Naive B cell (primary cell): ENCODE measurements at regions not wholly inside any gene's neighbourhood (a gene's known extent, or its start where the extent isn't known, plus 50 kb on each side); places are given as distances from the start of the nearest gene placed in this dataset.
A peak's percentile ranks its signal among the peaks of the same experiment; 100 is the strongest.
"Not testable (repeated sequence)": the region's sequence is repeated elsewhere in the genome, so short reads cannot be mapped to it uniquely, and the experiment has no call there.

Experiments
- ATAC-seq, 2 donors: fragments of 150-1000 bp; cut with Tn5 transposase; 2 replicates each; pipeline ENCODE4 v1.10.0; 2021; ENCODE audit warnings: low read depth in 2 of 2, mild to moderate bottlenecking in 2 of 2, moderate library complexity in 2 of 2
- DNase-seq: peaks from one replicate; pipeline ENCODE4 v3.0.0; 2022
- H3K27ac Mint-ChIP-seq, 6 donors: one replicate each; pipeline ENCODE4 v1.8.0; 2020 to 2022; ENCODE audit warnings: mild to moderate bottlenecking in 6 of 6, mixed read lengths in 6 of 6, moderate library complexity in 5 of 6, inconsistent platforms in 2 of 6
- H3K27me3 Mint-ChIP-seq, 3 donors: one replicate each; pipeline ENCODE4 v1.8.0; 2021 to 2022; ENCODE audit warnings: mixed read lengths in 3 of 3, mild to moderate bottlenecking in 1 of 3
- H3K36me3 Mint-ChIP-seq, 2 donors: one replicate each; pipeline ENCODE4 v1.8.0; 2020 to 2022; ENCODE audit warnings: mixed read lengths in 2 of 2, inconsistent platforms in 1 of 2, mild to moderate bottlenecking in 1 of 2
- H3K4me1 Mint-ChIP-seq, 3 donors: one replicate each; pipeline ENCODE4 v1.8.0; 2020 to 2022; ENCODE audit warnings: mixed read lengths in 3 of 3, inconsistent platforms in 1 of 3, mild to moderate bottlenecking in 1 of 3, moderate library complexity in 1 of 3
- H3K4me3 Mint-ChIP-seq, 8 donors: one replicate each; pipeline ENCODE4 v1.8.0; 2020 to 2022; ENCODE audit warnings: mild to moderate bottlenecking in 8 of 8, mixed read lengths in 8 of 8, moderate library complexity in 8 of 8, inconsistent platforms in 2 of 8
- H3K9me3 Mint-ChIP-seq, 7 donors: one replicate each; pipeline ENCODE4 v1.8.0; 2020 to 2022; ENCODE audit warnings: mixed read lengths in 7 of 7, mild to moderate bottlenecking in 5 of 7, inconsistent platforms in 2 of 7, moderate library complexity in 1 of 7

DNA sequence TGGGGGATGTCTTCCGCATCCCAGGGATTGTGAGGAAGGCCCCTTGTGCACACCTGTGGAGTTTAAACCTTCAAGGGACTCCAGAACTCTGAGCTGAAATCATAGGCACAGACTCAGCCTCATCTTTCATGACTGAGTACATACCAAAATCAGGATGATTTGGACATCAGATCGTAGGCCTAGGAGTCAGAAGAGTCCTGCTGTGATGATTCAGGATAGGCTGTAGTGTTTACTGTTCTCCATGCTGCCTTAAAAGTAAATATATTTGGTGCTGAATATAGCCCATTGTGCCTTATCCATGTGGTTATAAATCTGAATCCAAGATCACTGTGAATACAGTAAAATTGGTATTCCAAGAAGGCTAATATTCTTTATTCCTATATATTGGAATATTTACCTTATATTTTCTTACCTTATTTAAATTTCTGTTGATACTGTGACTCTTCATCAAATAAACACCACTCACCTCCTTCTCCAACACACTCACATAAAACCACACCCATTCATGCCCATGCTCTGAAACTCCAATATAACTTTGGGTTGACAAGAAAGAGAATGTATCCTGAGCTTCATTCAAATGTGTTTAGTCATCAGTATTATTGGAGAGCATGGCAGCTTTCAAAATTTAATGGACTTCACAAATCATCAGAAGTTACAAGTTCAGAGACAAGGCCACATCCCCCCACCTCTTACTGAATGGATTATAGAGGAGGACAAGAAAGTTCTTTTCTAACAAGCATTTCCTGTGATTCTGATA is 561.4 kb upstream of the LINC00305 start:
- Mint-ChIP-seq H3K27ac (peak overlapping the region in 1 of 6 donors; percentile 62), H3K27me3 (no peaks in the 10 kb centered on the region), H3K36me3 (peaks cover 8 to 16% of the 10 kb centered on the region in 2 donors), H3K4me1 (peaks cover 17 to 25% (median 24%) of the 10 kb centered on the region in 3 donors), H3K9me3 (peaks cover 2 to 29% (median 15%) of the 10 kb centered on the region in 7 donors), H3K4me3 (no peak overlapping the region)
- no peak for DNase-seq
- no peak for ATAC-seq

DNA sequence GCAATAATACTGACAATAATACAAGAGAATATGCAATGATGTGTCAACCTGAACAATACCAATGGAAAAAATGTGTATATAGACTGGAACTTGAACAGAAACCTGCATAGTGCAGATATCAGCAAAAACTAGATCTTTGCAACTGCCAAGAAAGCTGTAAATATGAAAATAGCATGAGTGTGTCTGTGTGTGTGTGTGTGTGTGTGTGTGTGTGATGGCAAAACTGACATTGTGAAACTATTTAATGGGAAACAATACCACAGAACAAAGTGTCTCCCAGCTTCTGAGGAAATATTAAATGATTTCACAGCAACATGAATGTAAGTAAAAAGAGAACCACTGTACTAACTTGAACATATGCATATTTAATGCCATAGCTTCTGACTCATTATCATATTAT is 558.2 kb upstream of the LINC00305 start:
- Mint-ChIP-seq H3K36me3 (peaks cover 0 to 5% of the 10 kb centered on the region in 2 donors), H3K4me1 (peaks cover 0 to 7% (median 3%) of the 10 kb centered on the region in 3 donors), H3K27ac (peak overlapping the region in 1 of 6 donors; percentile 68), H3K4me3 (no peak overlapping the region), H3K27me3 (peaks cover 4 to 7% (median 5%) of the 10 kb centered on the region in 3 donors), H3K9me3 (peaks cover 0 to 14% (median 9%) of the 10 kb centered on the region in 7 donors)
- DNase-seq (no peak), ATAC-seq (no peak)

DNA sequence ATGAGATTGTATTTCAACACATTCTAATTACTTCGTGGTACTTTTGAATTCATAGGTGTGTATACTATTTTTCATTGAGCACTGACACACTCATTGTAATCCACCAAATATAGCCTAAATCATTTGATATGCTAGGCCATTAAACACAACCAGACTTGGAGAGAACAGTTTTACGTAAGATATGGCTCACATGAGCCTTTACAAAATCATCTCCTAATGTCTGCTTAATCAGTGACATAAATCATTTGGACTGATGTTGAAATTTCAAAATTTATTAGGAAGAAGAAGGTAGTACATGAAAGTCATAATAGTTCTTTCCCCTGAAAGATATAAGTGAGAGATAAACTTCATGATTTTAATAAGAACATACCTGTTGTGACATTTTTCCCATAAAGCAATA is 550.2 kb upstream of the LINC00305 start:
- Mint-ChIP-seq H3K36me3 (no peaks in the 10 kb centered on the region), H3K4me1 (peaks cover 8 to 10% (median 9%) of the 10 kb centered on the region in 3 donors), H3K27me3 (peaks cover 7 to 10% (median 8%) of the 10 kb centered on the region in 3 donors), H3K27ac (no peak overlapping the region), H3K9me3 (peaks cover 2 to 23% (median 9%) of the 10 kb centered on the region in 7 donors), H3K4me3 (no peak overlapping the region)
- ATAC-seq, result no peak
- DNase-seq, result no peak

DNA sequence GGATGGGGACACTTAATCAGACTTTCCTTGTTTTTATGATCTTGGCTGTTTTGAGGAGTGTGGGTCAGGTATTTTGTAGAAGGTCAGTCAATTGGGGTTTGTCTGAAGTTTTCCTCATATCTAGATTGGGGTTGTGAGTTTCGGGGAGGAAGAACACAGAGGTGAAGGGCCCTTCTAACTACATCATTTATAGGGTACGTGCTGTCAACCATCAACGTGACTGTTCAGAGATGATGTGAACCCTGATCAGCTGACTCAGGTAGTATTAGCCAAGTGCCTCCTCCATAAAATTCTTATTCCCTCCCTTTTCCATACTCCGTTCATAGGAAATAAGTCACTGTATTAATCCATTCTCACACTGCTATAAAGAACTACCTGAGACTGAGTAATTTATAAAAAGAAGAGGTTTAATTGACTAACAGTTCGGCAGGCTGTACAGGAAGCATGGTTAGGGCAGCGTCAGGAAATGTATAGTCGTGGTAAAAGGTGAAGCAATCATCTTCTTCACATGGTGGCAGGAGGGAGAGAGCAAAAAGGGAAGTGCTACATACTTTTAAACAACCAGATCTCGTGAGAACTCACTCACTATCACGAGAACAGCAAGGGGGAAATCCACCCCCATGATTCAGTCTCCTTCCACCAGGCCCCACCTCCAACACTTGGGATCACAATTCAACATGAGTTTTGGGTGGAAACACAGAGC is 547.1 kb upstream of the LINC00305 start:
- Mint-ChIP-seq H3K9me3 (peaks cover 2 to 23% (median 9%) of the 10 kb centered on the region in 7 donors), H3K4me3 (peak overlapping the region in 3 of 8 donors; percentile 5 to 59 (median 33)), H3K4me1 (peaks cover 9 to 11% (median 10%) of the 10 kb centered on the region in 3 donors), H3K27me3 (peaks cover 0 to 4% (median 0%) of the 10 kb centered on the region in 3 donors), H3K27ac (peak overlapping the region in 5 of 6 donors; percentile 4 to 91 (median 68)), H3K36me3 (no peaks in the 10 kb centered on the region)
- peak; percentile 74 to 84 for ATAC-seq
- DNase-seq, result no peak

DNA sequence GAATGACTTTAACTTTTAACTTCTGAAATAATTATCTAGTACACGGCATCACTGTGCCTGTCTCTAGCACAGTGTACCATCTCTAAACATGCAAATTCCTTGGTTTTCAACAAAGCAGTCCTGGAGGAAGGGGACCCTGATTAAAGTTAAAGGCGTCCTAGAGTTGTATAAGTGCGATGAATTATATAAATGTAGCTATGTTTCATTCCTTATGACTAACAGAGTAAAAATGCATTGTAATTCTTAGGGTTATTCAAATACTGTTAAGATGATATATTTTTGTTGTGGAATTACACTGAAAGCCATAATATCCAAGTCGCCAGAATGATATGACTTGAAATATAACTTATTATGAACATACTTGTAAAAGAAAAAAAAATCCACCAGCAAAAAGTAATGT is 544.9 kb upstream of the LINC00305 start:
- DNase-seq (no peak), ATAC-seq (no peak)
- H3K9me3 Mint-ChIP-seq, result peaks cover 2 to 20% (median 11%) of the 10 kb centered on the region in 7 donors
- H3K4me3 Mint-ChIP-seq, result no peak overlapping the region
- H3K27me3 Mint-ChIP-seq, result peaks cover 0 to 8% (median 0%) of the 10 kb centered on the region in 3 donors
- no peak overlapping the region for H3K27ac Mint-ChIP-seq
- no peaks in the 10 kb centered on the region for H3K36me3 Mint-ChIP-seq
- peaks cover 9 to 13% (median 10%) of the 10 kb centered on the region in 3 donors for H3K4me1 Mint-ChIP-seq

DNA sequence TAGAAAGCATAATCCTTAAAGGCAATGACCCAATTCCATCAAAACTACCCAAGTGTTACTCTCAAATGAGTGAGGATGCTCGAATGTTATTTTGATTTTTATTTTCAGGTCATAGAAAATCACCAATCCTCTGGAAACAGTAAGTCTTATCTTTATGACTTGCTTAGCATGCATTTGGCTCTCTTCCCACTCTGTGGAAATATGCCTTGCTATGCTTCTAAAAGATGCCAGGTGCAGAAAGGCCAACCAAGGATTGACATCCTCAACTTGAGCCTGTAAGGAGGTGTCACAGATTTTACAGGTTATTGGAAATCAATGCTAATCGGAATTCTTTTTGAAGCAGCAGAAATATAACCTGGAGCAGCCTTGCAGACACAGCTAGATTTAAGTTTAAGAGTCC is 543.9 kb upstream of the LINC00305 start:
- H3K27me3 Mint-ChIP-seq, result peaks cover 0 to 8% (median 5%) of the 10 kb centered on the region in 3 donors
- DNase-seq (no peak), ATAC-seq (no peak)
- H3K9me3 Mint-ChIP-seq, result peaks cover 2 to 20% (median 9%) of the 10 kb centered on the region in 7 donors
- H3K36me3 Mint-ChIP-seq, result no peaks in the 10 kb centered on the region
- no peak overlapping the region for H3K27ac Mint-ChIP-seq
- peaks cover 9 to 13% (median 10%) of the 10 kb centered on the region in 3 donors for H3K4me1 Mint-ChIP-seq
- H3K4me3 Mint-ChIP-seq, result no peak overlapping the region

DNA sequence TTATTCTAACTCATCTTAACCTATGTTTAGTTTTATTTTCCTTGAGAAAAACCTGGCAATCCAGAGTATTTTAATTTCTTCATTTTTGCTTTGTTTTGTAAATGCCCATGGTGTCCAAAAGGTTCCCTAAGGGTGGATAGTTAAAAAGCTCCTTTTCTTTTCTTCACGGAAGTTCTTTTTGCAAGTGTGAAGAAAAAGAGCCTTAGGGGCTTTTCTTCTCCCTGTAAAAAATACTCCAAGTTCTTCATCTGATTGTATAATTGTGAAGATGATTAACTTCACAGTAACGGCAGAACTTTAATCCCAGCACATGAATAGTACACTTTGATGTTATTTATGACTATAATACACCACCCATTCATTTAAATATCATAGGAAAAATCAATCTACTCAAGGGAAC is 530.2 kb upstream of the LINC00305 start:
- peaks cover 0 to 22% of the 10 kb centered on the region in 2 donors for H3K36me3 Mint-ChIP-seq
- H3K4me3 Mint-ChIP-seq, result no peak overlapping the region
- peak overlapping the region in 1 of 6 donors; percentile 12 for H3K27ac Mint-ChIP-seq
- H3K27me3 Mint-ChIP-seq, result peaks cover 0 to 17% (median 9%) of the 10 kb centered on the region in 3 donors
- ATAC-seq, result no peak
- peaks cover 0 to 6% (median 2%) of the 10 kb centered on the region in 7 donors for H3K9me3 Mint-ChIP-seq
- no peak for DNase-seq
- peaks cover 8 to 15% (median 11%) of the 10 kb centered on the region in 3 donors for H3K4me1 Mint-ChIP-seq

DNA sequence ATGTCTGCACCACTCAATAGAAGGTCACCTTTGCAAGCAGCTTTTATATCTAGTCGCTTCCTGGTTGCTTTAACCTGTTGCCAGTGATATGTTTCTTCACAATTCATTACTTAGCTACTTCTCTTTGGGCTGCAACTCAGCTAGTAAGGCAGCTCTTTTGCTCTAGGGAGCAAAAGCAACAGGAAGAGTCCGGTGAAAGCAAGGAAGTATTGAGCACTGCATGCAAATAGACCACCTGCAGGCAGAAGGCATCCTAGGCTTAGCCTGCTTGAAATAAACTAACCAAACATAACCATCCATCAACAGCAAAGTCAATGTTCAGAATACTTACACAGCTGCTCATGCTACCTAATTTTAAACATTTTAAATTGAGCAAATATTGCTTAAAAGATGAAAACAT is 529.2 kb upstream of the LINC00305 start:
- peak overlapping the region in 3 of 8 donors; percentile 16 to 40 (median 38) for H3K4me3 Mint-ChIP-seq
- peaks cover 0 to 6% (median 2%) of the 10 kb centered on the region in 7 donors for H3K9me3 Mint-ChIP-seq
- H3K27me3 Mint-ChIP-seq, result peaks cover 0 to 9% (median 5%) of the 10 kb centered on the region in 3 donors
- peaks cover 8 to 15% (median 11%) of the 10 kb centered on the region in 3 donors for H3K4me1 Mint-ChIP-seq
- peaks cover 0 to 13% of the 10 kb centered on the region in 2 donors for H3K36me3 Mint-ChIP-seq
- DNase-seq (no peak), ATAC-seq (peak; percentile 63 to 68)
- H3K27ac Mint-ChIP-seq, result peak overlapping the region in 3 of 6 donors; percentile 6 to 45 (median 19)

DNA sequence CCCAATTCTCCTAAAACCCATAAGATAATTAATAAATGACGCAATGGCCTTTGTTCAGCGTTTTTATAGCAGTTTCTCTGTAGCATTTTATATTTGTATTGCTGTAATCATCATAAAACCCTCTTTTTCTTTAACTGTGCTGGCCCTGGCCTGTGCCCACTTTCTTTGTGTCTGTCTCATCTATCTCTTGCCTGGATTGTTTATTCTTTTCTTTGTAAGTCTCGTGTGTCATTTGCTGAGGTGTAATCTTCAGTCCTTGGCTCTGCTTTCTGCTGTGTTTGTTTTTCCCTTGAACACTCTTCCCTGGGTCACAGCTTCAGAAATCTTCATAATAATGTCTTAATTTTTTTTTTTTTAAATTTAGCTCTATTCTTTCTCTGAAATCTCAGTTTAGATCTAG is 525.8 kb upstream of the LINC00305 start:
- Mint-ChIP-seq H3K4me3 (no peak overlapping the region), H3K27ac (peak overlapping the region in 1 of 6 donors; percentile 25), H3K27me3 (peaks cover 0 to 3% (median 0%) of the 10 kb centered on the region in 3 donors), H3K36me3 (no peaks in the 10 kb centered on the region), H3K4me1 (peaks cover 8 to 15% (median 8%) of the 10 kb centered on the region in 3 donors), H3K9me3 (peaks cover 3 to 11% (median 6%) of the 10 kb centered on the region in 7 donors)
- DNase-seq (no peak), ATAC-seq (no peak)

DNA sequence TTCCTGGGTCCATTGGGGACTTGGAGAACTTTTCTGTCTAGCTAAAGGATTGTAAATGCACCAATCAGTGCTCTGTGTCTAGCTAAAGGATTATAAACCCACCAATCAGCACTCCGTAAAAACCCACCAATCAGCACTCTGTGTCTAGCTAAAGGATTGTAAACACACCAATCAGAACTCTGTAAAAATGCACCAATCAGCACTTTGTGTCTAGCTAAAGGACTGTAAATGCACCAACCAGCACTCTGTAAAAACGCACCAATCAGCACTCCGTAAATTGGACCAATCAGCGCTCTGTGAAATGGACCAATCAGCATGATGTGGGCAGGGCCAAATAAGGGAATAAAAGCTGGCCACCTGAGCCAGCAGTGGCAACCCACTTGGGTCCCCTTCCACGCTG is 522.4 kb upstream of the LINC00305 start:
- peaks cover 3 to 11% (median 6%) of the 10 kb centered on the region in 7 donors for H3K9me3 Mint-ChIP-seq
- H3K4me1 Mint-ChIP-seq, H3K27ac Mint-ChIP-seq, H3K27me3 Mint-ChIP-seq, H3K4me3 Mint-ChIP-seq, H3K36me3 Mint-ChIP-seq, DNase-seq, ATAC-seq: not testable (repeated sequence)

DNA sequence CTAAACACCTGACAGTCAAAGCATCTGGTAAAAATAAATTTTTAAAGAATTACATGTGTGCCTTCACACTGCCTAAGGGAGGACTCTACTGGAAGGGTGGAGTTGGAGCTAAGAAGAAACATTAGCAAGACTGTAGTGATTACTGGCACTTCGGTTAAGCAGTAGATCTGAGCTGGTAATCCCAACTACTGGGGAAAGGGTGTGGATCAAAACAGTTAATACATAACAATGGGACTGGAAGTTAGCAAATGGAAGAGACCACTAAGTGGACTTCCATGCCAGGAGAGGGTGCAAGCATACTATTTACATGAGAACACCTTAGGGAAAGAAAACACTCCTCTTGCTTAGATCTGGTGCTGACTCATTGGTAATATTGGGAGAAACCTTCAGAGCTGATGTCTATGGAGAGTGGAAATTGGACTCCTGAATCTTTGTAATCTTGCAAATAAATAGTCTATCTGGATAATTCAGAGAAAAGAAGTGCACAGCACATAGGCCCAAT is 519.6 kb upstream of the LINC00305 start:
- Mint-ChIP-seq H3K36me3 (no peaks in the 10 kb centered on the region), H3K4me1 (no peaks in the 10 kb centered on the region), H3K9me3 (peaks cover 3 to 11% (median 5%) of the 10 kb centered on the region in 7 donors), H3K4me3 (no peak overlapping the region), H3K27me3 (peaks cover 0 to 8% (median 0%) of the 10 kb centered on the region in 3 donors), H3K27ac (no peak overlapping the region)
- DNase-seq, result no peak
- ATAC-seq, result no peak

DNA sequence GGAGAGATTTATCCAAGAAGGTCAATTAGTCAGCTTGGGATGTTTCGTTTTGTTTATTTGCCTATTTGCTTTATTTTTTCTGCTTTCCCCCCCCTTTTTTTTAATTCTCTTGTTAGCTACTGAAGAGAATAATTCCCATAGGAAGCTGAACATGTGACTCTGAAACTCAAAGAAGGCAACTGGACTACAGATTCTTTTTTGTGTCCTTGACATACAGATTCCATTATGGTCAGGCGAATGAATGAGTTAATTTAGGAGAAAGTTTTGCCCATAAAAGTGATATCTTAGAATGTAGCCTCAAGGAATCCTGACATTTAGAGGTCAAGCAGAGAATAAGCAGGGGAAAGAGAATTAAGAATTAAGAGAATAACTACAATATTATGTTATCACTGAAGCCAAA is 514.2 kb upstream of the LINC00305 start:
- peaks cover 0 to 8% (median 5%) of the 10 kb centered on the region in 3 donors for H3K27me3 Mint-ChIP-seq
- no peaks in the 10 kb centered on the region for H3K9me3 Mint-ChIP-seq
- no peak overlapping the region for H3K27ac Mint-ChIP-seq
- ATAC-seq (no peak), DNase-seq (no peak)
- H3K4me1 Mint-ChIP-seq, result no peaks in the 10 kb centered on the region
- H3K4me3 Mint-ChIP-seq, result no peak overlapping the region
- no peaks in the 10 kb centered on the region for H3K36me3 Mint-ChIP-seq

DNA sequence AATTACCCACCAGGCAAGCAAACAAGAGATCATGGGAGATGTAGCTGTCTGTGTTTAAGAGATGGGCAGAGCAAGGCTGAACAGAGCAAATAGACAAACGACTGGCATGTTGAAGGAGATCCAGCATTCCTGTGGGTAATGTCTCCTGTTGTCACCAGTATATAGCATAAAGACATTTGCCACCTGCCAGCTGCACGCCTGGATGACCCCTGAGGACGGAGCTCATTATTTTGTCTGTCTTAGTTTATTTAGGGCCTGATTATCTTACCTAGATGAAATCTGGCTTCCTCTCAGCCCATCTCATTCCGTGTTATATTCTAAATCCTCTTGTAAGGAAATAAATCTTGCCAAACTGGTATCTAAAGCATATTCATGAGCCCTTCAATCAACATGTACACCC is 510.3 kb upstream of the LINC00305 start:
- Mint-ChIP-seq H3K9me3 (no peaks in the 10 kb centered on the region), H3K36me3 (no peaks in the 10 kb centered on the region), H3K4me3 (no peak overlapping the region), H3K27ac (no peak overlapping the region), H3K4me1 (no peaks in the 10 kb centered on the region), H3K27me3 (peaks cover 0 to 8% (median 5%) of the 10 kb centered on the region in 3 donors)
- DNase-seq (no peak), ATAC-seq (no peak)
